ENCODE measurements at regions not wholly inside any gene's neighbourhood (a gene's known extent, or its start where the extent isn't known, plus 50 kb on each side); places are given as distances from the start of the nearest gene placed in this dataset.
"Not testable (repeated sequence)": the region's sequence is repeated elsewhere in the genome, so short reads cannot be mapped to it uniquely, and the experiment has no call there.

GRCh38 chr11:130682471-130682870 lies 233.8 kb downstream of the SNX19 start:
- H3K4me3 Mint-ChIP-seq; H3K4me1 Mint-ChIP-seq (ENCODE audit: low read depth); H3K27me3 Mint-ChIP-seq (ENCODE audit: low read depth); H3K27ac Mint-ChIP-seq; H3K36me3 Mint-ChIP-seq (ENCODE audit: low read depth); DNase-seq (ENCODE audit: low spot score): not testable (repeated sequence)
- peaks cover 23% of the 10 kb centered on the region for H3K9me3 Mint-ChIP-seq

- Mint-ChIP-seq H3K27ac (no peak overlapping the region), H3K4me1 (ENCODE audit: low read depth) (no peaks in the 10 kb centered on the region), H3K36me3 (ENCODE audit: low read depth) (no peaks in the 10 kb centered on the region), H3K27me3 (ENCODE audit: low read depth) (peaks cover 5% of the 10 kb centered on the region), H3K4me3 (no peak overlapping the region), H3K9me3 (no peaks in the 10 kb centered on the region)
- DNase-seq (ENCODE audit: low spot score): no peak
These were observed 226.9 kb downstream of the SNX19 start for GRCh38 chr11:130689222-130689908.

DNA sequence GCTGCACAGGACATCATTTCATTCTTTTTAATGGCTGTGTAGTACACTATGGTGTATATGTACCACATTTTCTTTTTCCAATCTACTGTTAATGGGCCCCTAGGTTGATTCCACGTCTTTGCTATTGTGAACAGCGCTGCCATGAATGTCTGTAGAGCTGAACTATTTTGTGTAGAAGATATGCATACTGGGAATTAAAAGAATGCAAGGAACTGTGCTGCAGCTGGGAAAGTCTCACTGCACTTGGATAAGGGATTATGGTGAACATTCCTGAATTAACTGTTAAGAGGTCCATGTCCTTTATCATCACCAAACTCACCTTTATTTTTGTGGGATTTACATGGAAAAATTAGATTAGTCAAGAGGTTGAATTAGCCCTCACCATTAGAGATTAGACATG lies 224.7 kb downstream of the SNX19 start:
- Mint-ChIP-seq H3K9me3 (no peaks in the 10 kb centered on the region), H3K36me3 (ENCODE audit: low read depth) (no peaks in the 10 kb centered on the region), H3K4me1 (ENCODE audit: low read depth) (no peaks in the 10 kb centered on the region), H3K4me3 (no peak overlapping the region), H3K27me3 (ENCODE audit: low read depth) (peaks cover 5% of the 10 kb centered on the region), H3K27ac (no peak overlapping the region)
- no peak for DNase-seq (ENCODE audit: low spot score)

DNA sequence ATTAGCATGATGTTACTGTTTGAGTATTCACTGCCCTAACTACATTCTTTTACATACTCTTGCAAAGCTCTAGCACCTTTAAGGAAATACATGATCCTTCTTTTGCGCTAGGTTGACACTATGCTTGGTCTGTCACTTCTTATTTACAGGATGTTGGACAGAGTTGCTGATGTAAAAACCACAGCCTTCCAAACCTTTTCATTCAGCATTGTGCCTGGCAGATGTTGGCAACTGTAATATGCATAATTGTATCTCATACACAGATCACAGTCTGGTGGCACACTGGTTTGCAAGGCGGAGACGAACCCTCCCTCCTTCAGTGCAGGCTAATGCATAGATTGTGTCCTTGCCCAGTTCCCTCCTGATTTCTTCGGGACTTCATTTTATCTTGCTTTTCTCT lies 224.1 kb downstream of the SNX19 start:
- Mint-ChIP-seq H3K27me3 (ENCODE audit: low read depth) (peaks cover 5% of the 10 kb centered on the region), H3K4me1 (ENCODE audit: low read depth) (no peaks in the 10 kb centered on the region), H3K9me3 (no peaks in the 10 kb centered on the region), H3K27ac (no peak overlapping the region), H3K4me3 (no peak overlapping the region), H3K36me3 (ENCODE audit: low read depth) (no peaks in the 10 kb centered on the region)
- DNase-seq (ENCODE audit: low spot score): no peak

DNA sequence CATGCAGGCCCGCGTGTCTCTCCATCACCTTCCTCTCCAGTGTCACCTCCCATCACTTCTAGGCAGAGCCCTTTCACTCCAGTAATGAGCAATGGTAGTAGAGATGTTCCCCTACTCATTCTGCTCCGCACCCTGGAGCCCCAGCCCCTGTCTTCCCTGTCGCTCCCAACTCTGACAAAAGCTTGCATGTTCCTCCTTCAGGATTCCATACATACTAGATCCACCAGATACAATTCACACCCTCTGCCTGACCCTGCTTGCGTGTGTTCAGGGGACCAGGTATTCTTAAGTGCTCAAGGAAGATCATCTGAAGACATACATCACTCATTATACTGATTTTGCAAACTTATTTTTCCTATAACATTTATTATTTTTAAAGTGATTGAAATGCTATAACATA lies 222.7 kb downstream of the SNX19 start:
- no peak for DNase-seq (ENCODE audit: low spot score)
- Mint-ChIP-seq H3K27me3 (ENCODE audit: low read depth) (peaks cover 3% of the 10 kb centered on the region), H3K4me1 (ENCODE audit: low read depth) (no peaks in the 10 kb centered on the region), H3K36me3 (ENCODE audit: low read depth) (no peaks in the 10 kb centered on the region), H3K27ac (no peak overlapping the region), H3K9me3 (no peaks in the 10 kb centered on the region), H3K4me3 (no peak overlapping the region)

DNA sequence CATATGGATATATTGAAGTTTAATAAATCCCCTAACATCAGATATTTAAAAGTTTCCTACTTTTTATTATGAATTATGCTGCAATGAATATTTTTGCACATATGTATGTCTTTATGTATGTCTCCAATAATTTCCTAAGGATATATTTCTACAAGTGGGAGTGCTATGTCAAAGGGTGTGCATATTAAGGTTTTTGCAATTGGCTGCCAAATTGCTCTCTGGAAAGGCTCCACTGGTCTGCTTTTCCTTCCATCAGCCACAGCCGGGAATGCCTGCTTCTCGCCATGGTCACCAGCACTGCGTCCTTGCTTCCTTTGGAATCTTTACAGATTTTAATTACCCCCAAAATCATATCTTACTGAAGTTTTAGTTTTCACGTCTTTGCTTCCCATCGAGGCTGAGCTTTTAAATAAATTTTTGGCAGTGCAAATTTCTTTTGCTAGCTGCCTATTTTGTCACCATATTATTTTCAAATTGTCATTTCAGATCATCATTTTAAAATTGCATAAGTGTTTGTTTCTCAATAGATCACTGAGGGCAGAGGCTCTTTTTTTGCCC lies 221.7 kb downstream of the SNX19 start:
- DNase-seq (ENCODE audit: low spot score): no peak
- no peaks in the 10 kb centered on the region for H3K4me1 Mint-ChIP-seq (ENCODE audit: low read depth)
- no peaks in the 10 kb centered on the region for H3K36me3 Mint-ChIP-seq (ENCODE audit: low read depth)
- H3K4me3 Mint-ChIP-seq: no peak overlapping the region
- H3K27ac Mint-ChIP-seq: no peak overlapping the region
- H3K9me3 Mint-ChIP-seq: no peaks in the 10 kb centered on the region
- H3K27me3 Mint-ChIP-seq (ENCODE audit: low read depth): peaks cover 3% of the 10 kb centered on the region

GRCh38 chr11:130698174-130698573 lies 218.1 kb downstream of the SNX19 start:
- no peaks in the 10 kb centered on the region for H3K36me3 Mint-ChIP-seq (ENCODE audit: low read depth)
- peaks cover 3% of the 10 kb centered on the region for H3K27me3 Mint-ChIP-seq (ENCODE audit: low read depth)
- no peak for DNase-seq (ENCODE audit: low spot score)
- H3K9me3 Mint-ChIP-seq: no peaks in the 10 kb centered on the region
- no peak overlapping the region for H3K27ac Mint-ChIP-seq
- H3K4me1 Mint-ChIP-seq (ENCODE audit: low read depth): no peaks in the 10 kb centered on the region
- H3K4me3 Mint-ChIP-seq: no peak overlapping the region

DNA sequence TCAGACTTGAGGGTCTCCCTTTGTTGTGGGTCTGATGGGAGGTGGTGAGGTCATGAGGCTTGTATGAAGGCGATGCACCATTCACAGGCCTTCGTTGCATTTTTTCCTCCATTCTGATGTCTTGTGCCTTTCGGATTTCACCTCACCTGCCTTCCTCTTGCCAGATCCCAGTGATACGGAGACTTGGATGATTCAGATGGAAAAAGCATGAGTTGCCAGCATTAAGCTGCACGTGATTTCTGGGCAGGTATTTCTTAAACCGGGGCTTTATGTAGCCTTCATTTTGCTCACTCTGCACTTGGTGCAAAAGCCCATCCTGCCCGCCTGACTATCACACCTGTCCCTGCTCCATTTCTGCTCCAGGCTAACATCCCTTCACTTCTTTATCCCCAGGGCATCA lies 216.7 kb downstream of the SNX19 start:
- Mint-ChIP-seq H3K27ac (no peak overlapping the region), H3K4me1 (ENCODE audit: low read depth) (no peaks in the 10 kb centered on the region), H3K9me3 (no peaks in the 10 kb centered on the region), H3K4me3 (no peak overlapping the region), H3K36me3 (ENCODE audit: low read depth) (no peaks in the 10 kb centered on the region), H3K27me3 (ENCODE audit: low read depth) (peaks cover 3% of the 10 kb centered on the region)
- no peak for DNase-seq (ENCODE audit: low spot score)

DNA sequence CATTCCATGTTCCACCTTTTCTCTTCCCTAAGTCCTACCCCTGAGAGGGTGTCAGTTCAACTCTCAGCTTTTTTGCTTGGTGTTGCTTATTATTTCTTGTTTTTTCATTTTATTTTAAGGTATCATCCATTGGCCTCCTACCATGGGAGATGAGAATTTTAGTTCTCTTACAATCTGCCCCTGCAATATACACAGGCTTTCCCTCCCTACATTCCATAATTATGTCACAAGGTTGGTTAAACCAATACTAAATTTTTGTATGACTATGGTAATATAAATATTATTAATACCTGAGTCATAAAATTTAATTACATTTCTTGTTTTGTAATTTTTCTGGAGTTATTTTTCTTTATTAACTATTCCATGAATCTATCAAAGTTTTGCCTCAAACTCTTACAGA lies 216.2 kb downstream of the SNX19 start:
- DNase-seq (ENCODE audit: low spot score): no peak
- H3K27me3 Mint-ChIP-seq (ENCODE audit: low read depth): peaks cover 3% of the 10 kb centered on the region
- no peaks in the 10 kb centered on the region for H3K9me3 Mint-ChIP-seq
- no peak overlapping the region for H3K27ac Mint-ChIP-seq
- H3K4me3 Mint-ChIP-seq: no peak overlapping the region
- H3K36me3 Mint-ChIP-seq (ENCODE audit: low read depth): no peaks in the 10 kb centered on the region
- H3K4me1 Mint-ChIP-seq (ENCODE audit: low read depth): no peaks in the 10 kb centered on the region

DNA sequence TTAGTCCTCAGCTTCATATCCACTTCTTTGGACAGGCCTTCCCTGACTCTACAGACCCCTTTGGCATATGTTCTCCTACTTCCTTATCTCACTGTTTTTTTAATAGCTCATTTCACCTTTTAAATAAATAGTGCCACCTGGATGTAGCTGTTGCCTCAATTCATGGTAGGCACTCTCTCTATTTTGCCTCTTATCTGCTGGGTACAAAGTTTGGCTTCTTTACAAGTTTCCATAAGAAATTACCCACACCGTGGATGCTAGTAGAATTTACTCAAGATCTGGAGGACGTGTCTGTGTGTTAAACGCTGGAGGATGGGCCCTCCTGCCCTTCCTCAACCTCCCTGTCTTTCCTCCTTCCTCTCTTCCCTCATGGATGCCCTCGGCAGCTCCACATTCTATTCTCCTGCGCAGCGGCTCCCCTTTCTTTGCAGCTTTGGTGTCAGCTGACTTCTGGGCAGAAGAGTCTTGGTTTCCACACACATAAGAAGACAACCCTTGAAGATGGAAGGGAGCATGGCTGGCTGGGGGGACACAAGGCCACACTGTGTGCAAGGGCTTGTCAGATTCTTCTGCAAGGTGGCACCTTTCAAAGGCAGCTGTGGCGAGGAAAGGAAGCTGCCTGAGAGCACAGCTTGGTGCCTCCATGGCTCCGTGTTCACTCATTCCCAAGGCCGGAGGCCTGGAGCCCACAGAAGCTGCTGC lies 212.6 kb downstream of the SNX19 start:
- Mint-ChIP-seq H3K9me3 (no peaks in the 10 kb centered on the region), H3K36me3 (ENCODE audit: low read depth) (no peaks in the 10 kb centered on the region)

GRCh38 chr11:130705670-130706421 lies 210.4 kb downstream of the SNX19 start:
- Mint-ChIP-seq H3K36me3 (ENCODE audit: low read depth) (no peaks in the 10 kb centered on the region), H3K27me3 (ENCODE audit: low read depth) (no peaks in the 10 kb centered on the region), H3K9me3 (no peaks in the 10 kb centered on the region), H3K27ac (no peak overlapping the region), H3K4me3 (no peak overlapping the region), H3K4me1 (ENCODE audit: low read depth) (no peaks in the 10 kb centered on the region)
- DNase-seq (ENCODE audit: low spot score): no peak

More for the DNA sequence above, 212.6 kb downstream of the SNX19 start:
- no peak overlapping the region for H3K4me3 Mint-ChIP-seq
- no peaks in the 10 kb centered on the region for H3K27me3 Mint-ChIP-seq (ENCODE audit: low read depth)
- no peak for DNase-seq (ENCODE audit: low spot score)
- H3K4me1 Mint-ChIP-seq (ENCODE audit: low read depth): no peaks in the 10 kb centered on the region
- H3K27ac Mint-ChIP-seq: no peak overlapping the region

GRCh38 chr11:130706572-130706971 lies 209.7 kb downstream of the SNX19 start:
- Mint-ChIP-seq H3K36me3 (ENCODE audit: low read depth) (no peaks in the 10 kb centered on the region), H3K4me1 (ENCODE audit: low read depth) (no peaks in the 10 kb centered on the region), H3K27ac (no peak overlapping the region), H3K4me3 (no peak overlapping the region), H3K9me3 (no peaks in the 10 kb centered on the region), H3K27me3 (ENCODE audit: low read depth) (no peaks in the 10 kb centered on the region)
- DNase-seq (ENCODE audit: low spot score): no peak

DNA sequence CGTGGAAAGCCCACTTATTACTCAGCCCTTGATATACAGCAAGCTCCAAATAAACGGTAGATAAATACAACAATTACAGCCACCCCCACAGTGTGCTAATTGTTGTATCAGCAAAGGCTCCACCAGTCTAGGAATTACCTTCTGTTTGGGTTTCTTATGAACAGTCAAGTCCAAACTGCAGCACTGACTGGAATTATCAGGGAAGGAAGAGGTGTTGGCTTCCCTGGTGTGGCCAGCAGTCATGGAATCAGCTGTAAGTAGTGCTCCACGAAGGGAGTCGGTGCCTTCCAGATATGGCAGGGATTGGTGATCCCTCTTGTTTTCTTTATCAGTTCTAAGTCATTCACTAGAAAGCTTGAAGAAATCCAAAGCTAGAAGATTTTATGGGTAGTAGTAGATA lies 209.1 kb downstream of the SNX19 start:
- Mint-ChIP-seq H3K27me3 (ENCODE audit: low read depth) (no peaks in the 10 kb centered on the region), H3K4me3 (no peak overlapping the region), H3K36me3 (ENCODE audit: low read depth) (no peaks in the 10 kb centered on the region), H3K4me1 (ENCODE audit: low read depth) (no peaks in the 10 kb centered on the region), H3K27ac (no peak overlapping the region), H3K9me3 (no peaks in the 10 kb centered on the region)
- DNase-seq (ENCODE audit: low spot score): no peak

DNA sequence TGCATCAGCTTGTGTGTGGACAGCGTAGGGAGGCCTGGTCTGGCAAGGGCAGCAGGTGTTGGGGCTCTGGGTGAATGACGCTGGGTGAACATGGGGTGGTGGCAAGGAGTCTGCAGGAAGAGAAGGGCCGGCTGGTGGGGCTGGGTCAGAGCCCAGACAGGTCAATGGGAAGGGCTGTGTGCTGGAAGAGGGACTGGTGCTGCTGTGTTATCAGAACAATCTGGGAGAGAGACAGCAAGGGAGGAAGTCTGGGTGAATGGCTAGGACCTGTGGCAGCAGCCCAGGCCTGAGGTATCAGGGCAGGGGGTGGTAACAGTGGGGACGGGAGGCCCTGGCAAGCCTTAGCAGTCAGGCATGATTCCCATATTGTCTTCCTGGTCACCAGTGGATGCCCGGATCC lies 206.7 kb downstream of the SNX19 start:
- Mint-ChIP-seq H3K4me1 (ENCODE audit: low read depth) (no peaks in the 10 kb centered on the region), H3K9me3 (no peaks in the 10 kb centered on the region), H3K36me3 (ENCODE audit: low read depth) (no peaks in the 10 kb centered on the region), H3K27me3 (ENCODE audit: low read depth) (no peaks in the 10 kb centered on the region), H3K27ac (no peak overlapping the region), H3K4me3 (no peak overlapping the region)
- DNase-seq (ENCODE audit: low spot score): no peak

Data from T-helper 2 cell treated with Interferon-gamma antibody and Interleukin-4, amounts not matched to agents 5 μg/mL and 100 μg/mL, for 36 hours (primary cell).